Hepatocyte (in vitro differentiated cells): ENCODE measurements at regions not wholly inside any gene's neighbourhood (a gene's known extent, or its start where the extent isn't known, plus 50 kb on each side); places are given as distances from the start of the nearest gene placed in this dataset.
A peak's percentile ranks its signal among the peaks of the same experiment; 100 is the strongest.
"Not testable (repeated sequence)": the region's sequence is repeated elsewhere in the genome, so short reads cannot be mapped to it uniquely, and the experiment has no call there.

Experiments
- DNase-seq: peaks from one replicate; pipeline ENCODE4 v3.0.0-alpha.2; 2016; ENCODE audit warnings: low spot score
- H2AFZ ChIP-seq: fragments of 200-600 bp; sonication (generic); 2 replicates; pipeline ENCODE4 v1.6.0; 2016; ENCODE audit warnings: antibody characterized with exemption, mild to moderate bottlenecking
- H3K27ac ChIP-seq: fragments of 200-600 bp; sonication (generic); 2 replicates; pipeline ENCODE4 v1.5.1; 2016; ENCODE audit warnings: mild to moderate bottlenecking
- H3K27me3 ChIP-seq: fragments of 200-600 bp; sonication (generic); 2 replicates; pipeline ENCODE4 v1.6.1; 2016
- H3K36me3 ChIP-seq: fragments of 200-600 bp; sonication (generic); replicated peaks from 2 replicates; pipeline ENCODE4 v1.5.1; 2016; ENCODE audit warnings: low read depth; ENCODE audit not compliant: insufficient read depth
- H3K4me1 ChIP-seq: fragments of 200-600 bp; sonication (generic); 2 replicates; pipeline ENCODE4 v1.5.1; 2016; ENCODE audit warnings: mild to moderate bottlenecking, moderate library complexity; ENCODE audit not compliant: insufficient read depth
- H3K4me2 ChIP-seq: fragments of 200-600 bp; sonication (generic); 2 replicates; pipeline ENCODE4 v1.6.0; 2016
- H3K4me3 ChIP-seq: fragments of 200-600 bp; sonication (generic); 2 replicates; pipeline ENCODE4 v1.5.1; 2016; ENCODE audit warnings: mild to moderate bottlenecking
- H3K79me2 ChIP-seq: fragments of 200-600 bp; sonication (generic); 2 replicates; pipeline ENCODE4 v1.6.0; 2017; ENCODE audit warnings: mild to moderate bottlenecking
- H3K9me2 ChIP-seq: fragments of 200-600 bp; sonication (generic); replicated peaks from 2 replicates; pipeline ENCODE4 v1.6.0; 2017; ENCODE audit warnings: mild to moderate bottlenecking; ENCODE audit not compliant: insufficient read depth
- H3K9me3 ChIP-seq: fragments of 200-600 bp; sonication (generic); 2 replicates; pipeline ENCODE4 v1.5.1; 2016; ENCODE audit warnings: low read depth, mild to moderate bottlenecking
- H4K20me1 ChIP-seq: fragments of 200-600 bp; sonication (generic); 2 replicates; pipeline ENCODE4 v1.6.0; 2016; ENCODE audit warnings: mild to moderate bottlenecking; ENCODE audit not compliant: insufficient read depth, poor library complexity, severe bottlenecking
- EZH2 ChIP-seq: fragments of 200-600 bp; sonication (generic); IDR thresholded peaks from 2 replicates; pipeline ENCODE4 v1.6.1; 2016; ENCODE audit warnings: antibody characterized with exemption, mild to moderate bottlenecking, borderline replicate concordance
- EZH2phosphoT487 ChIP-seq: fragments of 200-600 bp; sonication (generic); IDR thresholded peaks from one replicate; pipeline ENCODE4 v1.6.1; 2018; ENCODE audit warnings: antibody characterized with exemption, mild to moderate bottlenecking, low read depth, moderate library complexity; ENCODE audit not compliant: unreplicated experiment, severe bottlenecking
- WGBS: methylation state at CpG from one replicate; pipeline ENCODE4 v1.1.6; 2016; ENCODE audit warnings: low lambda C conversion rate; ENCODE audit errors: missing lambda C conversion rate; 5-methylcytosine and 5-hydroxymethylcytosine counted together
- TF ChIP-seq, protein P1 (sequence below): fragments of 200-600 bp; sonication (generic); IDR thresholded peaks from 2 replicates; pipeline ENCODE4 v1.5.1; 2016; ENCODE audit warnings: antibody characterized with exemption, mild to moderate bottlenecking; ENCODE audit not compliant: poor library complexity

- TF ChIP-seq EZH2 (no peak), EZH2phosphoT487 (no peak)
- TF ChIP-seq, protein P1, sequence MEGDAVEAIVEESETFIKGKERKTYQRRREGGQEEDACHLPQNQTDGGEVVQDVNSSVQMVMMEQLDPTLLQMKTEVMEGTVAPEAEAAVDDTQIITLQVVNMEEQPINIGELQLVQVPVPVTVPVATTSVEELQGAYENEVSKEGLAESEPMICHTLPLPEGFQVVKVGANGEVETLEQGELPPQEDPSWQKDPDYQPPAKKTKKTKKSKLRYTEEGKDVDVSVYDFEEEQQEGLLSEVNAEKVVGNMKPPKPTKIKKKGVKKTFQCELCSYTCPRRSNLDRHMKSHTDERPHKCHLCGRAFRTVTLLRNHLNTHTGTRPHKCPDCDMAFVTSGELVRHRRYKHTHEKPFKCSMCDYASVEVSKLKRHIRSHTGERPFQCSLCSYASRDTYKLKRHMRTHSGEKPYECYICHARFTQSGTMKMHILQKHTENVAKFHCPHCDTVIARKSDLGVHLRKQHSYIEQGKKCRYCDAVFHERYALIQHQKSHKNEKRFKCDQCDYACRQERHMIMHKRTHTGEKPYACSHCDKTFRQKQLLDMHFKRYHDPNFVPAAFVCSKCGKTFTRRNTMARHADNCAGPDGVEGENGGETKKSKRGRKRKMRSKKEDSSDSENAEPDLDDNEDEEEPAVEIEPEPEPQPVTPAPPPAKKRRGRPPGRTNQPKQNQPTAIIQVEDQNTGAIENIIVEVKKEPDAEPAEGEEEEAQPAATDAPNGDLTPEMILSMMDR = no peak
- Histone ChIP-seq H3K4me2 (no peak overlapping the region), H3K9me2 (no peaks in the 10 kb centered on the region), H4K20me1 (no peaks in the 10 kb centered on the region), H3K9me3 (no peaks in the 10 kb centered on the region), H3K4me3 (no peak overlapping the region), H3K36me3 (no peaks in the 10 kb centered on the region), H3K27me3 (no peaks in the 10 kb centered on the region), H3K79me2 (no peaks in the 10 kb centered on the region), H2AFZ (no peak overlapping the region), H3K27ac (no peak overlapping the region), H3K4me1 (no peaks in the 10 kb centered on the region)
- no peak for DNase-seq
- WGBS = 58% methylated on average over 1 of the region's 1 CpG
Observed at GRCh38 chr3:3951071-3951470, 151.8 kb downstream of the LRRN1 start.

GRCh38 chr3:3951501-3951900 is 152.3 kb downstream of the LRRN1 start:
- no peak overlapping the region for H3K4me2 ChIP-seq
- WGBS = 64% methylated on average over 7 of the region's 7 CpGs
- H3K9me3 ChIP-seq = no peaks in the 10 kb centered on the region

DNA sequence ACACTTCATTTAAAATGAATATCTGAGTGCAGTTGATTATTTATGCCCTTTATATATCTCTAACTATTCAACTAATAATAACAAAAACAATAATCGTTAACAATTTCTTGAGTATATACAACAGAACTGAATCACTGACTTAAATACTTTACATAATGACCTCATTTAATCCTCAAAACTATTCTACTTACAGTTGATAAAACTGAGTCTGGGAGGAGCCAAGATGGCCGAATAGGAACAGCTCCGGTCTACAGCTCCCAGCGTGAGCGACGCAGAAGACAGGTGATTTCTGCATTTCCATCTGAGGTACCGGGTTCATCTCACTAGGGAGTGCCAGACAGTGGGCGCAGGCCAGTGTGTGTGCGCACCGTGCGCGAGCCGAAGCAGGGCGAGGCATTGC is 163.6 kb downstream of the LRRN1 start:
- H2AFZ ChIP-seq, H4K20me1 ChIP-seq, H3K36me3 ChIP-seq, H3K27me3 ChIP-seq, H3K9me2 ChIP-seq, DNase-seq, H3K9me3 ChIP-seq, H3K79me2 ChIP-seq, H3K4me1 ChIP-seq, H3K4me3 ChIP-seq: not testable (repeated sequence)
- 57% methylated on average over 7 of the region's 14 CpGs for WGBS
- H3K4me2 ChIP-seq = peak overlapping the region; percentile 55
- H3K27ac ChIP-seq = peak overlapping the region; percentile 1

More at GRCh38 chr3:3951501-3951900, 152.3 kb downstream of the LRRN1 start:
- H3K79me2 ChIP-seq = no peaks in the 10 kb centered on the region
- TF ChIP-seq EZH2 = no peak
- no peak for TF ChIP-seq EZH2phosphoT487
- TF ChIP-seq, protein P1 = no peak
- no peak overlapping the region for H3K4me3 ChIP-seq
- H3K36me3 ChIP-seq = no peaks in the 10 kb centered on the region
- H3K27ac ChIP-seq = no peak overlapping the region
- H4K20me1 ChIP-seq = no peaks in the 10 kb centered on the region
- H3K27me3 ChIP-seq = no peaks in the 10 kb centered on the region
- no peak overlapping the region for H2AFZ ChIP-seq
- H3K9me2 ChIP-seq = no peaks in the 10 kb centered on the region
- DNase-seq = no peak
- no peaks in the 10 kb centered on the region for H3K4me1 ChIP-seq

DNA sequence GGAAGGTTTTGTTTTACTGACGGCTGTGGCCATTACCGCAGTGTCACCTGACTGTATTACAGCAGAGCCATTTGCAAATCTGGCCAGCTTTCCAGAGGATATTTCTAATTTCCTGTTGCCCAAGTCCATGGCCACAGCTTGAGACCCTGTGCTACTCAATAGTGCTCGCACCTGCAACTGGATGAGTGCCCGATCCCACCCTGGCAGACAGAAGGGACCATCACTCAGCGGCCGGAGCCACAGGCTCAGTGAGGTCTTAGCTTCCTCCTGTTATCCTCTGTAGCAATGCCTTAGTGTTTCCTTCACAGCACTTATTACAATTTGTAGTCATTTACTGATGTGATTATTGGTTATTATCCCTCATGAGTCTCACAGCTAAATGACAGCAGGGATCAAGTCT is 184.8 kb downstream of the LRRN1 start:
- whole genome bisulfite sequencing = 96% methylated on average over 6 of the region's 6 CpGs
- H3K27ac ChIP-seq = no peak overlapping the region
- no peak overlapping the region for H2AFZ ChIP-seq
- no peaks in the 10 kb centered on the region for H3K4me1 ChIP-seq
- no peaks in the 10 kb centered on the region for H3K36me3 ChIP-seq
- H3K4me3 ChIP-seq = no peak overlapping the region
- no peaks in the 10 kb centered on the region for H4K20me1 ChIP-seq
- no peak for DNase-seq
- H3K79me2 ChIP-seq = no peaks in the 10 kb centered on the region
- H3K9me2 ChIP-seq = no peaks in the 10 kb centered on the region
- no peaks in the 10 kb centered on the region for H3K9me3 ChIP-seq
- no peak overlapping the region for H3K4me2 ChIP-seq
- no peaks in the 10 kb centered on the region for H3K27me3 ChIP-seq
- TF ChIP-seq EZH2phosphoT487 (no peak), EZH2 (no peak)
- TF ChIP-seq, protein P1 = no peak
